ENCODE measurements at regions not wholly inside any gene's neighbourhood (a gene's known extent, or its start where the extent isn't known, plus 50 kb on each side); places are given as distances from the start of the nearest gene placed in this dataset.

- TF ChIP-seq, protein P1, sequence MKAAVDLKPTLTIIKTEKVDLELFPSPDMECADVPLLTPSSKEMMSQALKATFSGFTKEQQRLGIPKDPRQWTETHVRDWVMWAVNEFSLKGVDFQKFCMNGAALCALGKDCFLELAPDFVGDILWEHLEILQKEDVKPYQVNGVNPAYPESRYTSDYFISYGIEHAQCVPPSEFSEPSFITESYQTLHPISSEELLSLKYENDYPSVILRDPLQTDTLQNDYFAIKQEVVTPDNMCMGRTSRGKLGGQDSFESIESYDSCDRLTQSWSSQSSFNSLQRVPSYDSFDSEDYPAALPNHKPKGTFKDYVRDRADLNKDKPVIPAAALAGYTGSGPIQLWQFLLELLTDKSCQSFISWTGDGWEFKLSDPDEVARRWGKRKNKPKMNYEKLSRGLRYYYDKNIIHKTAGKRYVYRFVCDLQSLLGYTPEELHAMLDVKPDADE (IDR thresholded peaks at IDR 0.05), result no peak
- no peak for TF ChIP-seq REST (IDR thresholded peaks at IDR 0.05; ENCODE audit: unreplicated experiment)
- no peak for TF ChIP-seq STAT1 (IDR thresholded peaks at IDR 0.05; ENCODE audit: unreplicated experiment)
- TF ChIP-seq, protein P2, sequence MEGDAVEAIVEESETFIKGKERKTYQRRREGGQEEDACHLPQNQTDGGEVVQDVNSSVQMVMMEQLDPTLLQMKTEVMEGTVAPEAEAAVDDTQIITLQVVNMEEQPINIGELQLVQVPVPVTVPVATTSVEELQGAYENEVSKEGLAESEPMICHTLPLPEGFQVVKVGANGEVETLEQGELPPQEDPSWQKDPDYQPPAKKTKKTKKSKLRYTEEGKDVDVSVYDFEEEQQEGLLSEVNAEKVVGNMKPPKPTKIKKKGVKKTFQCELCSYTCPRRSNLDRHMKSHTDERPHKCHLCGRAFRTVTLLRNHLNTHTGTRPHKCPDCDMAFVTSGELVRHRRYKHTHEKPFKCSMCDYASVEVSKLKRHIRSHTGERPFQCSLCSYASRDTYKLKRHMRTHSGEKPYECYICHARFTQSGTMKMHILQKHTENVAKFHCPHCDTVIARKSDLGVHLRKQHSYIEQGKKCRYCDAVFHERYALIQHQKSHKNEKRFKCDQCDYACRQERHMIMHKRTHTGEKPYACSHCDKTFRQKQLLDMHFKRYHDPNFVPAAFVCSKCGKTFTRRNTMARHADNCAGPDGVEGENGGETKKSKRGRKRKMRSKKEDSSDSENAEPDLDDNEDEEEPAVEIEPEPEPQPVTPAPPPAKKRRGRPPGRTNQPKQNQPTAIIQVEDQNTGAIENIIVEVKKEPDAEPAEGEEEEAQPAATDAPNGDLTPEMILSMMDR (conservative IDR thresholded peaks at IDR 0.05; ENCODE audit: low read depth in 2 of 2), result no peak
- TF ChIP-seq CREB1 (CRISPR knock-in tag; IDR thresholded peaks at IDR 0.05; ENCODE audit: low read depth), result no peak
Measured at GRCh38 chr18:47746615-47747014, 183.8 kb downstream of the SMAD2 start (continued).

GRCh38 chr18:47745227-47745626 is 185.2 kb downstream of the SMAD2 start:
- Histone ChIP-seq H4K20me1 (replicated peaks; ENCODE audit: insufficient read depth) (no peaks in the 10 kb centered on the region), H3K4me1 (ENCODE audit: insufficient read depth) (peaks cover 3% of the 10 kb centered on the region), H3K79me2 (replicated peaks; ENCODE audit: insufficient read depth) (no peaks in the 10 kb centered on the region), H3K9me2 (ENCODE audit: insufficient read depth) (no peaks in the 10 kb centered on the region), H2AFZ (no peak overlapping the region), H3K4me2 (no peak overlapping the region), H3F3A (replicated peaks; ENCODE audit: low read depth) (no peaks in the 10 kb centered on the region), H3K27ac (ENCODE audit: low read depth) (no peak overlapping the region), H3K36me3 (ENCODE audit: insufficient read depth) (no peaks in the 10 kb centered on the region), H3K27me3 (ENCODE audit: insufficient read depth) (peaks cover 10% of the 10 kb centered on the region; the same call in 1 of the 2 replicates), H3K4me3 (no peak overlapping the region)
- Mint-ChIP-seq H3K4me1 (no peaks in the 10 kb centered on the region; the same call in 2 of the 3 replicates), H3K4me3 (no peak overlapping the region), H3K9me3 (no peaks in the 10 kb centered on the region), H3K27ac (no peak overlapping the region), H3K27me3 (ENCODE audit: insufficient read depth, low read depth, poor library complexity) (peaks cover 21% of the 10 kb centered on the region), H3K36me3 (ENCODE audit: low read depth) (no peaks in the 10 kb centered on the region)
- no peak for DNase-seq (ENCODE audit: low spot score)
- no peak for ATAC-seq
- TF ChIP-seq REST (IDR thresholded peaks at IDR 0.05; ENCODE audit: unreplicated experiment) (no peak), ZNF331 (CRISPR knock-in tag; IDR thresholded peaks at IDR 0.05; ENCODE audit: low read depth) (no peak), STAT1 (IDR thresholded peaks at IDR 0.05; ENCODE audit: unreplicated experiment) (no peak), NANOG (IDR thresholded peaks at IDR 0.05; ENCODE audit: borderline replicate concordance) (no peak), CREB1 (CRISPR knock-in tag; IDR thresholded peaks at IDR 0.05; ENCODE audit: low read depth) (no peak)
- TF ChIP-seq, protein P3, sequence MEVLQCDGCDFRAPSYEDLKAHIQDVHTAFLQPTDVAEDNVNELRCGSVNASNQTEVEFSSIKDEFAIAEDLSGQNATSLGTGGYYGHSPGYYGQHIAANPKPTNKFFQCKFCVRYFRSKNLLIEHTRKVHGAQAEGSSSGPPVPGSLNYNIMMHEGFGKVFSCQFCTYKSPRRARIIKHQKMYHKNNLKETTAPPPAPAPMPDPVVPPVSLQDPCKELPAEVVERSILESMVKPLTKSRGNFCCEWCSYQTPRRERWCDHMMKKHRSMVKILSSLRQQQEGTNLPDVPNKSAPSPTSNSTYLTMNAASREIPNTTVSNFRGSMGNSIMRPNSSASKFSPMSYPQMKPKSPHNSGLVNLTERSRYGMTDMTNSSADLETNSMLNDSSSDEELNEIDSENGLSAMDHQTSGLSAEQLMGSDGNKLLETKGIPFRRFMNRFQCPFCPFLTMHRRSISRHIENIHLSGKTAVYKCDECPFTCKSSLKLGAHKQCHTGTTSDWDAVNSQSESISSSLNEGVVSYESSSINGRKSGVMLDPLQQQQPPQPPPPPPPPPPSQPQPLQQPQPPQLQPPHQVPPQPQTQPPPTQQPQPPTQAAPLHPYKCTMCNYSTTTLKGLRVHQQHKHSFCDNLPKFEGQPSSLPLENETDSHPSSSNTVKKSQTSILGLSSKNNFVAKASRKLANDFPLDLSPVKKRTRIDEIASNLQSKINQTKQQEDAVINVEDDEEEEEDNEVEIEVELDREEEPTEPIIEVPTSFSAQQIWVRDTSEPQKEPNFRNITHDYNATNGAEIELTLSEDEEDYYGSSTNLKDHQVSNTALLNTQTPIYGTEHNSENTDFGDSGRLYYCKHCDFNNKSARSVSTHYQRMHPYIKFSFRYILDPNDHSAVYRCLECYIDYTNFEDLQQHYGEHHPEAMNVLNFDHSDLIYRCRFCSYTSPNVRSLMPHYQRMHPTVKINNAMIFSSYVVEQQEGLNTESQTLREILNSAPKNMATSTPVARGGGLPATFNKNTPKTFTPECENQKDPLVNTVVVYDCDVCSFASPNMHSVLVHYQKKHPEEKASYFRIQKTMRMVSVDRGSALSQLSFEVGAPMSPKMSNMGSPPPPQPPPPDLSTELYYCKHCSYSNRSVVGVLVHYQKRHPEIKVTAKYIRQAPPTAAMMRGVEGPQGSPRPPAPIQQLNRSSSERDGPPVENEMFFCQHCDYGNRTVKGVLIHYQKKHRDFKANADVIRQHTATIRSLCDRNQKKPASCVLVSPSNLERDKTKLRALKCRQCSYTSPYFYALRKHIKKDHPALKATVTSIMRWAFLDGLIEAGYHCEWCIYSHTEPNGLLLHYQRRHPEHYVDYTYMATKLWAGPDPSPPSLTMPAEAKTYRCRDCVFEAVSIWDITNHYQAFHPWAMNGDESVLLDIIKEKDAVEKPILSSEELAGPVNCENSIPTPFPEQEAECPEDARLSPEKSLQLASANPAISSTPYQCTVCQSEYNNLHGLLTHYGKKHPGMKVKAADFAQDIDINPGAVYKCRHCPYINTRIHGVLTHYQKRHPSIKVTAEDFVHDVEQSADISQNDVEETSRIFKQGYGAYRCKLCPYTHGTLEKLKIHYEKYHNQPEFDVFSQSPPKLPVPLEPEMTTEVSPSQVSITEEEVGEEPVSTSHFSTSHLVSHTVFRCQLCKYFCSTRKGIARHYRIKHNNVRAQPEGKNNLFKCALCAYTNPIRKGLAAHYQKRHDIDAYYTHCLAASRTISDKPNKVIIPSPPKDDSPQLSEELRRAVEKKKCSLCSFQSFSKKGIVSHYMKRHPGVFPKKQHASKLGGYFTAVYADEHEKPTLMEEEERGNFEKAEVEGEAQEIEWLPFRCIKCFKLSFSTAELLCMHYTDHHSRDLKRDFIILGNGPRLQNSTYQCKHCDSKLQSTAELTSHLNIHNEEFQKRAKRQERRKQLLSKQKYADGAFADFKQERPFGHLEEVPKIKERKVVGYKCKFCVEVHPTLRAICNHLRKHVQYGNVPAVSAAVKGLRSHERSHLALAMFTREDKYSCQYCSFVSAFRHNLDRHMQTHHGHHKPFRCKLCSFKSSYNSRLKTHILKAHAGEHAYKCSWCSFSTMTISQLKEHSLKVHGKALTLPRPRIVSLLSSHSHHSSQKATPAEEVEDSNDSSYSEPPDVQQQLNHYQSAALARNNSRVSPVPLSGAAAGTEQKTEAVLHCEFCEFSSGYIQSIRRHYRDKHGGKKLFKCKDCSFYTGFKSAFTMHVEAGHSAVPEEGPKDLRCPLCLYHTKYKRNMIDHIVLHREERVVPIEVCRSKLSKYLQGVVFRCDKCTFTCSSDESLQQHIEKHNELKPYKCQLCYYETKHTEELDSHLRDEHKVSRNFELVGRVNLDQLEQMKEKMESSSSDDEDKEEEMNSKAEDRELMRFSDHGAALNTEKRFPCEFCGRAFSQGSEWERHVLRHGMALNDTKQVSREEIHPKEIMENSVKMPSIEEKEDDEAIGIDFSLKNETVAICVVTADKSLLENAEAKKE (CRISPR knock-in tag; IDR thresholded peaks at IDR 0.05), result no peak
